ENCODE measurements at regions not wholly inside any gene's neighbourhood (a gene's known extent, or its start where the extent isn't known, plus 50 kb on each side); places are given as distances from the start of the nearest gene placed in this dataset.

GRCh38 chr10:131016556-131016955 is 295.0 kb downstream of the TCERG1L start:
- no peak overlapping the region for H4K91ac ChIP-seq (ENCODE audit: insufficient read depth, low read depth, low read length)
- dilution Hi-C loops (cut with HindIII; ENCODE audit: low sequenced_read_pairs, unreplicated experiment) (no loop called here), intact Hi-C loops (cut with micrococcal nuclease) (no loop called here), in situ Hi-C loops (cut with MboI; ENCODE audit: low sequenced_read_pairs) (no loop called here)
- ChIA-PET CTCF (no interaction called here), POLR2A (ENCODE audit: unreplicated experiment) (no interaction called here)
- H3K36me3 ChIP-seq (ENCODE audit: control insufficient read depth, insufficient read depth, low read length) = no peaks in the 10 kb centered on the region
- no peak overlapping the region for H2AFZ ChIP-seq (replicated peaks; ENCODE audit: low read length, poor library complexity)
- H2BK20ac ChIP-seq (ENCODE audit: low read depth, low read length) = no peak overlapping the region
- no peak for TF ChIP-seq BHLHE40 (IDR thresholded peaks at IDR 0.05; ENCODE audit: low read depth, low read length)
- TF ChIP-seq RCOR1 (IDR thresholded peaks at IDR 0.05; ENCODE audit: insufficient replicate concordance, low read length) = no peak
- TF ChIP-seq ELK1 (IDR thresholded peaks at IDR 0.05; ENCODE audit: borderline replicate concordance, low read depth, low read length) = no peak
- no peak for TF ChIP-seq MAFK (IDR thresholded peaks at IDR 0.05; ENCODE audit: low read depth, low read length)
- H3K9me3 ChIP-seq (ENCODE audit: control insufficient read depth, insufficient read depth, low read length) = peaks cover 41% of the 10 kb centered on the region
- no peak overlapping the region for H2BK15ac ChIP-seq (ENCODE audit: low read depth, low read length)
- H3K18ac ChIP-seq (ENCODE audit: low read depth, low read length) = no peak overlapping the region
- no peak overlapping the region for H2AK9ac ChIP-seq (replicated peaks; ENCODE audit: low read depth, low read length, poor library complexity)
- 70% methylated on average over 3 of the region's 7 CpGs; no CpG with 5 or more reads in 1 of the 2 experiments for WGBS, 2 experiments (ENCODE audit: extremely low coverage in 2 of 2, insufficient read length in 1 of 2)
- H3K23ac ChIP-seq (ENCODE audit: low read depth, low read length) = no peak overlapping the region
- H3K27me3 ChIP-seq (ENCODE audit: control insufficient read depth, insufficient read depth, low read length) = no peaks in the 10 kb centered on the region
- H3K4me3 ChIP-seq (ENCODE audit: insufficient read depth, low read depth, low read length) = no peak overlapping the region
- no peaks in the 10 kb centered on the region for H3K4me1 ChIP-seq (ENCODE audit: control insufficient read depth, insufficient read depth, low read length)
- no peak overlapping the region for H4K5ac ChIP-seq (ENCODE audit: low read depth, low read length)
- ATAC-seq (ENCODE audit: low read depth) (no peak), DNase-seq (no peak)
- no peak overlapping the region for H3K9ac ChIP-seq (ENCODE audit: low read depth, low read length)
- H2BK120ac ChIP-seq (ENCODE audit: low read depth, low read length) = no peak overlapping the region
- H3K14ac ChIP-seq (replicated peaks; ENCODE audit: low read depth, low read length) = no peak overlapping the region
- H3K4me2 ChIP-seq (ENCODE audit: low read depth, low read length) = no peak overlapping the region
- H2AK5ac ChIP-seq (ENCODE audit: low read depth, low read length) = no peak overlapping the region
- H3K27ac ChIP-seq (ENCODE audit: insufficient read depth, low read length) = no peak overlapping the region
- no peak overlapping the region for H4K8ac ChIP-seq (ENCODE audit: low read depth in 2 of 2, low read length in 2 of 2)
- H3K79me1 ChIP-seq (ENCODE audit: low read depth in 1 of 2, low read length in 2 of 2) = no peaks in the 10 kb centered on the region
- no peaks in the 10 kb centered on the region for H3K9me1 ChIP-seq (ENCODE audit: insufficient read depth, low read length)
- H2BK5ac ChIP-seq (ENCODE audit: low read depth, low read length, poor library complexity, severe bottlenecking) = no peak overlapping the region
- H4K20me1 ChIP-seq (ENCODE audit: insufficient read depth, low read length) = no peaks in the 10 kb centered on the region
- BruUV-seq (replicated peaks) = no TSS peak
- no peak overlapping the region for H3K56ac ChIP-seq (ENCODE audit: extremely low read depth, insufficient read depth, low read length)
- H3K4ac ChIP-seq (ENCODE audit: low read depth, low read length) = no peak overlapping the region
